DOHH2 (cell line): ENCODE measurements at regions not wholly inside any gene's neighbourhood (a gene's known extent, or its start where the extent isn't known, plus 50 kb on each side); places are given as distances from the start of the nearest gene placed in this dataset.

Experiments used
- EZH2phosphoT487 ChIP-seq: fragments of 200-600 bp; sonication (generic); IDR thresholded peaks from 2 replicates; pipeline ENCODE4 v1.6.1; 2017; ENCODE audit warnings: borderline replicate concordance, mild to moderate bottlenecking, antibody characterized with exemption, low read length, moderate library complexity, mixed read lengths
- TF ChIP-seq, protein P1 (sequence below): fragments of 200-600 bp; sonication (generic); IDR thresholded peaks from one replicate; pipeline ENCODE4 v1.5.1; 2014; ENCODE audit warnings: antibody characterized with exemption, mild to moderate bottlenecking, low read depth, low read length; ENCODE audit not compliant: poor library complexity, severe bottlenecking

DNA sequence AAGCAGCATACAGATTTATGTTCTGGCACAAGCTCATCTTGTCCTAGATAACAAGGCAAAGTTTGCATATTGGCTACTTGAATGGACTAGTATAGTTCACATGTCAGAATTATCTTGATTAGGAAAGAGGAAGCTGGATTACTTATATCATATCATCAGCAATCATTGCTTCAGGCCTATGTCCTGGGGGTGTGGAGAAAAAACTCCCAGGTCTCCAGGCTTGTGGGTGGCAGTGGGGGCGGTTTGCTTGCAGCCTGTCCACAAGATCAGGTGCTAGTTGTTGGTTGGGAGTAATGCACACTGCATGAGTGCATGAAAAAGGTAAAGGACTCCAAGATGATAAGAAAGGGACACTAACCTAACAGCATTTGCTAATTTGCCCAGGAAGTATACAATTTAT, 326.4 kb upstream of the PDE4D start:
- TF ChIP-seq, protein P1, sequence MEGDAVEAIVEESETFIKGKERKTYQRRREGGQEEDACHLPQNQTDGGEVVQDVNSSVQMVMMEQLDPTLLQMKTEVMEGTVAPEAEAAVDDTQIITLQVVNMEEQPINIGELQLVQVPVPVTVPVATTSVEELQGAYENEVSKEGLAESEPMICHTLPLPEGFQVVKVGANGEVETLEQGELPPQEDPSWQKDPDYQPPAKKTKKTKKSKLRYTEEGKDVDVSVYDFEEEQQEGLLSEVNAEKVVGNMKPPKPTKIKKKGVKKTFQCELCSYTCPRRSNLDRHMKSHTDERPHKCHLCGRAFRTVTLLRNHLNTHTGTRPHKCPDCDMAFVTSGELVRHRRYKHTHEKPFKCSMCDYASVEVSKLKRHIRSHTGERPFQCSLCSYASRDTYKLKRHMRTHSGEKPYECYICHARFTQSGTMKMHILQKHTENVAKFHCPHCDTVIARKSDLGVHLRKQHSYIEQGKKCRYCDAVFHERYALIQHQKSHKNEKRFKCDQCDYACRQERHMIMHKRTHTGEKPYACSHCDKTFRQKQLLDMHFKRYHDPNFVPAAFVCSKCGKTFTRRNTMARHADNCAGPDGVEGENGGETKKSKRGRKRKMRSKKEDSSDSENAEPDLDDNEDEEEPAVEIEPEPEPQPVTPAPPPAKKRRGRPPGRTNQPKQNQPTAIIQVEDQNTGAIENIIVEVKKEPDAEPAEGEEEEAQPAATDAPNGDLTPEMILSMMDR = no peak
- TF ChIP-seq EZH2phosphoT487 = no peak
